GM19455 (cell line): ENCODE measurements at regions not wholly inside any gene's neighbourhood (a gene's known extent, or its start where the extent isn't known, plus 50 kb on each side); places are given as distances from the start of the nearest gene placed in this dataset.
"Not testable (repeated sequence)": the region's sequence is repeated elsewhere in the genome, so short reads cannot be mapped to it uniquely, and the experiment has no call there.

Source experiments
- ATAC-seq: cut with Tn5 transposase; IDR thresholded peaks from one replicate; pipeline ENCODE4 v1.9.1; 2021; ENCODE audit not compliant: unreplicated experiment

DNA sequence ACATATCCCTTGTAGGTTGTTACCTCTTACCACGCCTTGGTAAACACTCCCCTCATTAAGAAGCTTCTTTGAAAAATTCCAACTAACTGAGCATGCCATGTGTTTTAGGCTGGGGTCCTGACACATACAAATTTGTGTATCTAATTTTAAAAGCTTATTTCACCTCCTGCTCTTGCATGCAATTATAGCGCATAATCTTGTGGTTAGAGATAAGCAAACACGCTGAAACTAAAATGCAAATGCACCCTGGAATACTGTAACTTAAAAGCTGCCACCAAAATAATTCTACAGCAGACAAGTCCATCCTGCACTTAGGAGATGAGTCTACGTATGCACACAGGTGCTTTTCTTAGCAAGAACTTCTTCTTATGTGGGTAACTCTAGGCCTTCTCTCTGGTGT lies 990.2 kb downstream of the TSN start:
- no peak for ATAC-seq

DNA sequence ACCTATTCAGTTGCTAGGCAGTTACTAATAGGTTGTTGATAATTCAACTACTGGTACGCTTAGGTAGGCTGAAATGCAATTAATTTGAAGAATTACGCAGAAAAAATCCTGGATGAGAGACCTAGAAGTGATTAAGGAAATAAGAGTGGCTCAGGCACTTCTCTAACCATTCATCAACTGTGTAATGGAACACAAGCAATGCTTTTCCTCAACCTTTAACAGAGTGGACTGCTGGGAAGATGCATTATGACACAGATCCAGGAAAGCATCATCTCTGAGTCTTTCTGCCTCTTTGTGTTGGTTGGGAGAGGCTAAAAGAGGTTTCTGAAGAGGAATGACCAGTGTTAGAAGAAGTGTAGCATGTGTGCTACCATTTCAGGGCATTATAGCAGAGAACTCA lies 992.2 kb downstream of the TSN start:
- ATAC-seq: no peak

GRCh38 chr2:122748552-122749011 lies 993.1 kb downstream of the TSN start:
- no peak for ATAC-seq

DNA sequence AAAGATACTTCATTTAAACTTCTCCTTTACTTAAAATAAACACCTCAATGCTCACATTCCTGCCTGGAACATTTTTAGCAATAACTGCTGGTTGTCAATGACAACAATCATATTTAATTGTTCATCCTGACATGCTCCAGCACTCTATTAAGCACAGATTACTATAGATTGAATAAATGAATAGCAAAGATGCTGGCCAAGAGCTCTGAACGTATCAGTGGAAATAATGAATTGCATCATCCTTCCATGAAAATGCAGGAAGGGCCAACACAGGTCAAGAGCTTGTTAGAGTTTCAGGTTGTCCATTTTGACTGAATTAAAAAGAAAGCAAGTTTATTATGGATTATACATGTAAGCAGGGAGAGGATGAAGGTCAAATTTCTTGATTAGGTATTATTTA lies 994.0 kb downstream of the TSN start:
- no peak for ATAC-seq

- ATAC-seq: no peak
These were observed 994.6 kb downstream of the TSN start for GRCh38 chr2:122750095-122750494.

- no peak for ATAC-seq
These were observed 995.4 kb downstream of the TSN start for GRCh38 chr2:122750808-122751207.

GRCh38 chr2:122753336-122753735 lies 997.9 kb downstream of the TSN start:
- no peak for ATAC-seq

DNA sequence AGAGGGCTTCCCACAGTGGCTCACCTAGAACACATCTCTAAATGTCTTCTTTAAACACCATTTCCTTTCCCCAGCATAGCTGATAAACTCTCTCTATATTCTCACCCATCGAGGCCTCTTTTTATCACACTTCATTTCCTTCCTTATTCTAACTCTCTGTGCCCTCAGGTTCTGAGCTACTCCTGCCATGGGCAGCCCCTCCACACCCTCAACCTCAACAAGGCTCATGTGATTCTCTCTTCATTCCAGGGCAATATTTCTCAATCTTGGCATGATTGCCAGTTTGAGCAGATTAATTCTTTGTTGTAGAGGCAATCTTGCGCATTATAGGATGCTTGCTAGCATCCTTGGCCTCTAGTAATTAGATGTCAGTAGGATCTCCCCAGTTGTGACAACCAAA lies 999.1 kb downstream of the TSN start:
- no peak for ATAC-seq

GRCh38 chr2:122755281-122755780 lies 999.9 kb downstream of the TSN start:
- no peak for ATAC-seq

DNA sequence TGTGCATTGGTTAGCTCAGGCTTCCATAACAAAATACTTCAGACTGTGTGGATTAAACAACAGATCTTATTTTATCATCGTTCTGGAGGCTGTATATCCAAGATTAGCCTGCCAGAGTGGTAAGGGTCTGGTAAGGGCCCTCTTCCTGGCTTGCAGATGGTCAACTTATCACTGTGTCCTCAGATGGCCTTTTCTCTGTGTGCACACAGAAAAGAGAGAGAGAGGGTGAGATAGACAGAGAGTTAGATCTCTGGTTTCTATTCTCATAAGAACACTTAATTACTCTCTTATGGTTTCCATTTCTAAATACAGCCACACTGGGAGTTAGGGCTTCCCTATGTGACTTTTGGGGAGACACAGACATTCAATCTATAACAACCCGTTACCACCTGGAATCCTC lies 1003.5 kb downstream of the TSN start:
- no peak for ATAC-seq

DNA sequence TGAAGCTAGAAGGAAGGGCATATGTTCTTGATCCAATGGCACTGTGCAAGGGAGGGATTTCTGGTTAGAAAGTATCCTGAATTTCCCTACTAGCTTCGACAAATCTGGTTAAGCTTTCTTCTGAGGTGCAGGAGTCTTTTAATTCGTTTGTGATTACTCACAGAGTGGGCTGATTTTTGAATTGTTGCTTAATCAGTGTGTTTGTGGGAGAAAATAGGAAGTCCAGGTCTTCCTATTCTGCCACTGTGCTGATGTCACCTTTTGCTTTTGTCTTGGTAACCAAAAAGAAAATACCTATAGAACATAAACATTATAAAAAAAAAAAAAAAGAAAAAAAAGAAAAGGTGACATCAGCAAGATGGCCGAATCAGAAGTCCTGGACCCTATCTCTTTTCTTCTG lies 1008.6 kb downstream of the TSN start:
- ATAC-seq: no peak

- ATAC-seq: no peak
These were observed 1024.8 kb downstream of the TSN start for GRCh38 chr2:122780251-122780650.

DNA sequence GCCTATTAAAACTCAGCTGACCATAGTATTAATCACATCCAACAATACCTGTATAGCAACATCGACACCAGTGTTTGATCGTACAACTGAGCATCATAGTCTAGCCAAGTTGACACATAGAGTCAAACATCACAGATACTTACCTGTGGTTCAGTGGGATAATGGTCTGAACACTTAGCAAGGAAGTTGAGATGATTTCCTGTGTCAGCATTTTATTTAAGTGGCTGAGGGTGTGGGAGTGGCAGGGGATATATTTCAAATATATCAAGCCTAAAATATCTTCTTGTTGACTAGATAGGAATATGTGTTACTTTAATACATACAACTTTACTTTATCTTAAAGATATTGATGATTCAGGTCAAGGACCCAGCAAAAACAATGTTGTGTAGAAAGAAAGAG lies 1038.6 kb downstream of the TSN start:
- no peak for ATAC-seq

DNA sequence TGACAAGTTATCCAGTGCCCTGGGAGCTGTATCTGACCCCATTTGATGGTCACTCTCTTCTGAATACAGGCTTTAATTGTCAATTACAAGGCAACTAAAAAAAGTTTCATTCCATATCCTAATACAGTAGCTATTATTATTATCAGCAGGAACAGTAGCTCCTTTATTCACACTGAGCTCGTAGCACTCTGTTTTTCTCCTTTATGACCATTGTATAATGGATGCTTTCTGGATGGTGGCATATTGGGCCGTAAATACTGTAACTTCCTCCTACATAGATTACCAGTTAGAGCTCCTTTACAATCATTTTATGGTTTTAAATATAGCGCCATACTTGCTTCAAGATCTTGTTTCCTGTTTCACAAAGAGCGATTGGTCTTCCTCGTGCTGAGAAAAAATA lies 1040.3 kb downstream of the TSN start:
- ATAC-seq: no peak

DNA sequence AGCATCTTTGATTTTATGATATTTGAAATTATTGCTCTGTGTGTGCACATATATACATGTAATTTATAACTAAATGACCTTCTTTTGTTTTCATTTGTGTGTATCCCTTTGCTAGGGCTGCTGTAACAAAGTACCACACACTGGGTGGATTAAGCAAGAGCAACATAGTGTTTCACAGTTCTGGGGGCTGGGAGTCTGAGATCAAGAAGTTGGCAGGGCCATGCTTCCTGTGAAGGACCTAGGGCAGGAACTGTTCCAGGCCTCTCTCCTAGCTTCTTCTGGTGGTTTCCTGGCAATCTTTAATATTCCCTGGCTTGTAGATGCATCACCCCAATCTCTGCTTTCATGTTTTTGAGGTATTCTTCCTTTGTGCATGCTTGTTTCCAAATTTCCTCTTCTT lies 1043.9 kb downstream of the TSN start:
- ATAC-seq: no peak

- no peak for ATAC-seq
These were observed 1045.3 kb downstream of the TSN start for GRCh38 chr2:122800781-122801180.

- no peak for ATAC-seq
These were observed 1049.0 kb downstream of the TSN start for GRCh38 chr2:122804494-122804893.

- ATAC-seq: no peak
These were observed 1049.9 kb downstream of the TSN start for GRCh38 chr2:122805346-122805745.

- ATAC-seq: no peak
These were observed 1053.0 kb downstream of the TSN start for GRCh38 chr2:122808286-122808969.

- ATAC-seq: not testable (repeated sequence)
These were observed 1056.8 kb downstream of the TSN start for GRCh38 chr2:122812214-122812613.

DNA sequence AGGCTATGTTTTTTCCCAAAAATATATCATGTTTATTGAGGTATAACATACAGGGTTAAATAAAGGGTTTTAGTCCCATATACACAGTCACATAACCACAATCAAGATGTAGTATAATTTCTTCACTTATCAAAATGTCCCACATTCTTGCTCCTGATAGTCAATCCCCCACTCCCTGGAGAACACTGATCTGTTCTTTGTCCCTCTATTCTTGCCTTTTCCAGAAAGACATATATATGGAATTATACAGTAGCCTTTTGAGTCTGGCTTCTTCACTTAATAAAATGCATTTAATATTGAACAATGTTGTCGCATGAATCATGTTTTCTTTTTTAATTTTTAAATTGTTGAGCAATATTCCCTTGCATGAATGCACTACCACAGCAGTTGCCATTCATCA lies 1059.7 kb downstream of the TSN start:
- no peak for ATAC-seq

- no peak for ATAC-seq
These were observed 1061.4 kb downstream of the TSN start for GRCh38 chr2:122816803-122817202.

DNA sequence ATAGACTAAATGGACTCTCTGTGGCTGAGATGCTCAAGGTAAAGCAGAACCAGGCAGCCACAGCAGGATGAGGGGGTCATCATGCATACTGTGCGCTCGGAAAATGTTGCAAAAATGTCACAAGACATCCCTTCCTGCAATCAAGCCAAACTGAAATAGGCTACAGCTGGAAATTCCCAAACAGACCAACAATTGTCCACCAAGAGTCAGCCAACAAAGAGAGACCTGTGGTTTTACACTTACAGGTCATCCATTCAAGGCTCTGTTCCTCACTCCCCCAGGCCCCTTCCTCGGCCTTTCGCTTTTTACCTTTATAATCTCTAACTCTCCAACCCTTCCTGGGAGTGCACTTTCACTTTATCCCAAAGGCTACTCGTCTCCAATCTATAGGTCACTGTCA lies 1066.9 kb downstream of the TSN start:
- ATAC-seq: no peak
